NCI-H345 (cell line): ENCODE measurements at regions not wholly inside any gene's neighbourhood (a gene's known extent, or its start where the extent isn't known, plus 50 kb on each side); places are given as distances from the start of the nearest gene placed in this dataset.

ENCODE experiments used
- DNase-seq: peaks from one replicate; lab custom pipeline; 2025; lab: John Stamatoyannopoulos, UW

DNA sequence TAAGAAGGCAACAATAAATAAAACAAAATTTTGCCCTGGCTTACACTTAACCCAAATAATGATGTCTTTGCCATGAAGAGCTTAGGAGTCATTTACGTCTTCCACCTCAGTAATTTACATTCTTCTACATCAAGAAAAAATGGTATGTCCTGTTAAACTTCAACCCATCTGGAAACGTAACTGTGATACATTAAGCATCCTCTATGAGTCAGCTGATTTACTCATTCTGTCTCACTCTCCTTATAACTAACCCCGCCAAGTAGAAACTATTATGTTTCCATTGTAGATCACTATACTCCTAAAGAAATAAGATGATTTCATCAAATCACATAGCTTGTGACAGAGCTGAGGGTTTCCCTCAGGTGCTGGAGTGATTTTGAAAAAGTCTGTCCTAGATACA, 330.7 kb downstream of the CDC14C start:
- no peak for DNase-seq

DNA sequence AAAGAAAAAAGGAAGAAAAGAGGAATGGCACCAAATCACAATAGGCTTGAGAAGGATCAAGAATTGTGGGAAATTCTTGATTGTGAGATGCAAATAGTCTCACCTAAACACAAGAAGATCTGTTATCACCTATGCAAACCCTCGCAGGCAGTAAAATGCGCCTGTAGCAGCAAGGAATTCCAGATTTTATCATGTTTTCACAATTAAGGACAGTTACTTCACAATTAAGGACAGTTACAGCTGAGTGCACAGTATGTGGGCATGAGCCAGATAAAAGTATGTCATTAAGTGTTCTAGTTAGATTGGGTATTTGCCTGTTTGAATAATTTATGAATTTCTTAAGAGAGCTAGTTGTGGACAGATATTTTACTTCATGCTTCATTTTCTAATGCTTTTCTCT, 336.2 kb downstream of the CDC14C start:
- no peak for DNase-seq

DNA sequence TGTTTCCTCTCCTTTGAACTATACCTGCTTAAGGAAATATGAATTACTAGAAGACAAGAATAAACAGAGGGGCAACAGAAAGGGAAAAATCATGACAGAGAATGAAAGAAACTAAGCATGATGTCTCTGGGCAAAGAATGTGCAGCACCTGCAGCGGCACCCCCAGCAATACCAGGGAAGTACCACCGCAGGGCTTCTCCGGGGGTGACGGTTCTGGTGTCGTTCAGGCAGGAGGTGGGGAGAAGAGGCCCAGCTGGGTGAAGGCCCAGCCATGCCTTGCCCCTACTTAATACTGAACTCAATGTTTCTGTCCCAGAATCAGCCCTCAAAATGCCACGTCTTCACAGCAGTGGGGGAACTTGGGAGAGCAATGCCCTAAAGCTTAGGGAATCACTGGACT, 337.6 kb downstream of the CDC14C start:
- no peak for DNase-seq

DNA sequence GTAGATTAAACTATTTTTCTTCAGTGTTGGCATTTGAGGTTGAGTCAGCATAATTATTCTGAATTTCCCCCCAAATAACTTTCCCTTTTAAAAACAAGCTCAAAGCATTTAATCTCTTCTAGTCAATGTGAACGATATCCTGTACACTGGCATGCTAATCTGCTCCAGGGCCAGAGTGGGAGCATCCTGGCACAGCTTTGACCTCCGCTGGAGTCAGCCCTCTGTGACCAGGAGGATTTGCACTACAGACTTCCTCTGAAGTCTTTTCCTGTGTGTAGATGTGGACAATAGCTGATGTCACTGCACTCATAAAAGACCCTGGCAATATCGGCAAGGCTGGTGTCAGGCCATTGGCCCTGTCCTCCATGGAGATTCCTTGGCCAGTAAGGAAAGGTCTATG, 340.2 kb downstream of the CDC14C start:
- no peak for DNase-seq

DNA sequence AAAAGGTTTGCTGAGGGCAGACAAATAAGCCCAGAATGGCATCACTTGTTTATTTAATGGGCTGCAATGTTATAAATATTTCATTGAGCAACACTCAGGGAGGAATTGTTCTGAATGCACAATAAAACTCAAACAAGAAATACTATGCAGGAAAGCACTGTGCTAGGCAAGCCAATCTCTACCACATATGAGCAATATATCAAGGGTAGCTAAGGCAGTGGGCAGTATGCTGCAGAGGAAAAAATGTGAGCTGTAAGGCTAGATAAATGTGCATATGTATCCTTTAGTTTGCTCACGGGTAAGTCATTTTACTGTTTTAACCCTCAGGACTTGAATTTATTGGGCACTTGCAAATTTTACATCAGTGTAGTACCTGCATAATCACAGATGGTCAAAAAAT, 349.6 kb downstream of the CDC14C start:
- DNase-seq = no peak

DNA sequence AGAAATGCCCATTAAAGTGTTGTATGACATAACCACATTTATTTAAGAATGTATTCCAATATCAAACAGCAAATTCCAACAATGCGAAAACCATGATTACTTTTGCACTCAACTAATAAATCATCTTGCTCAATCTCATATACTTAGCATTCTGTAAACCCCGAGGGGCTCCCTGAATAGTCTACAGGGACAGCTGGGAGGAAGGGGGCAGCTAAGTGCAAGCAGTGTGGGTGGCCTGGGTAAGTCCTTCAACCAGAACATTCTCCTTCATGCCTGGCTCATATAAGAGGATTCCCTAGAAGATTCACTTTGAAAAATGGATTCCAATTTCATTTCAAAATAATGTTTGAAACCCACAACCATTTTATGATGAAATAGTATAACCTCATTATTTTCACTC, 355.5 kb downstream of the CDC14C start:
- DNase-seq = no peak

DNA sequence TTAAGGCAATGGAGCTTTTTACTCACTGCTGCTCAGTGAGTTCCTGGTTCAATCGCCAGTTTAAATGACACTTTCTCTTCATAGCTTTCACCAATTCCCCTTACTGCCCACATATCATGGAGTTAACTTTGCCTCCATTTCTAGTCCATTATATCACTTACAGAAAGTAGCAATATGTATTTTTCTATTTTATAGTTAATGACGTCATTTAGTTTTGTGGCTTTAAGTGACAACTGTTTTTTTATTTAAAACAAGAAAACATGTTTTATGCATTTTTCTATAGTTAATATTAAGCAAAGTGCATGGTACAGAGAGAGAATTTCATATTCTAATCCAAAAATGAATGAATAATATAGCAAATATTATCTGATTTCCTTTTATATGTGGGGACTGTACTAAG, 363.3 kb downstream of the CDC14C start:
- DNase-seq = no peak

DNA sequence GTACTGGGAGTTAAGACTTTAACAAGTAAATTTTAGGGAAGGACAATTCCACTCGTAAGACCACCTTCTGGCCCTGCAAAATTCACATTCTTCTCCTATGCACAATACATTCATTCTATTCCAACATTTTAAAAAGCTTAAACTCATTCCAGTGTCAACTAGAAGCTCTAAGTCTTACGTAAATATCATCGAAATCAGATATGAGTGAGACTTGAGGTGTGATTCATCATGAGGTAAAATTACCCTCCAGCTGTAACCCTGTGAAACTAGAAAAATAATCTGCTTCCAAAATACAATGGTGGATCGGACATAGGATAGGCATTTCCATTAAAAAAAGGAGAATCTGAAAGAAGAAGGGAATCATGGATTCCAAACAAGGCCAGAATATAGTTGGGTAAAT, 370.3 kb downstream of the CDC14C start:
- DNase-seq = no peak

DNA sequence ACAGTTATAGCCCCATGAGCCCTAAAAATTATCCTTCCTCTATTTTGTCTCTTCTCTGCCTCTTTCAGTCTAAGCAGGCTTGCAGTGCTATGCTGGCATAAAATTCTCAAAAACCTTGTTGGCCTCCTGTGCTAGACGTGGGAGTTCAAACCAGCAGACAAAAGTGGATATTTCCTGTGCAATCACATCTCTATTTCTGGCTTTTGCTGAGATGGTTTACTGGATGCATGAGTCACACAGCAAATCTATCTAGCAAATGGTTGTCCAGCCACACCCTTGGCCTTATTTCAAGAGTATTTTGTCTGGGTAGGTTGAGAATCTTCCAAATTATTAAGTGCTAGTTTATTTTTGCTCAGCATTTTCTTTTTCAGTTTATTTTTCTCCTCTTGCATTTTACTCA, 370.8 kb downstream of the CDC14C start:
- DNase-seq = no peak

DNA sequence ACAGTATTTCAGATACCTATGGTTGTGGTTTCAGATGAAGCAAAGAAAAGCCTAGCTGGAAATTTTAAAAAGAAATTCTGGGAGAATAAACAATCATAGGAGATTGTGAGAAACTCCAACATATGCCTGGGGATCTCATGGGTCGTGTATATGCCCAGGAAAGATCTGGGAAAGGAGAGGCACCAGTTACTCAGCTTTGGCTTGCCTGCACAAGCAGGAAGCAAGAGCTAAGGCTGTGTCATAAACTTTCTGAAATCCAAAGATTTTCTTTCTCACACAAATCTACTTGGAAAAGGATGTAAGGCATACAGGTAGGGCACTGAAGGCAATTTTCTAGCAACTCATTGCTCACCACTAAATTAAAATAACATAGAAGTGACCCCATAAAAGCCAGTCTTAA, 373.6 kb downstream of the CDC14C start:
- no peak for DNase-seq

DNA sequence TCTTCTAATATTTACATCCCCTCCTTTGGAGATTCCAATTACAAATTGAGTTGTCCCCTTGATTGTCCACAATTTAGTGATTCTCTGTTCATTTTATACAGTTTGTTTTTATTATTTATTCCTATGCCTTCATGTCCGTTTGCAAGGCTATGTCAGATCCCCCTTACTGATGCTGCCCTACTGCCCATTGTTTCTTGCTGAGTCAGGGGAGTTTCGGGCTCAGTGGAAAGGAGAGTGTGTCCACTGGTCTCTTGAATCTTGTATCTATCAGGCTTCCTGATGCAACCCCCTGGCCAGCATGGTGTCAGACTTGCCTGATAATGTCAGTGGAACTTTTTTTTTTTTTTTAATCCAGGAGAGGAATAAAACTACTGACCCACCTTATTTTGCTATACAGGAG, 384.4 kb downstream of the CDC14C start:
- DNase-seq = no peak

DNA sequence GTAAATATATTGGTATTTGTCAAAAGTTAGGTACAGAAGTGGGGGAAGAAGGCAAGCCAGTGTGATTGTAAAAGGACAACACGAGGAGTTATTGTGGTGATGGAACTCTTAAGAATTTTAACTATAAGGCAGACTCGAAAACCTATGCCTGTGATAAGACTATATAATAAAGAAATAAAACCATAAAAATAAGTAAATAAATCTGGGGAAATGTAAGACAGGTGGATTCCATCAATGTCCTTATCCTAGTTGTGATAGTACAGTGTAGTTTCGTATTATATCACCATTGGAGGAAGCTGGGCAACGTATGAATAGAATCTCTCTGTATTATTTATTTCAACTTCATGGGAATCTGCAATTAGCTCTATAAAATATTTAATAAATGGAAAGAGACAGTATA, 395.7 kb downstream of the CDC14C start:
- DNase-seq = no peak

DNA sequence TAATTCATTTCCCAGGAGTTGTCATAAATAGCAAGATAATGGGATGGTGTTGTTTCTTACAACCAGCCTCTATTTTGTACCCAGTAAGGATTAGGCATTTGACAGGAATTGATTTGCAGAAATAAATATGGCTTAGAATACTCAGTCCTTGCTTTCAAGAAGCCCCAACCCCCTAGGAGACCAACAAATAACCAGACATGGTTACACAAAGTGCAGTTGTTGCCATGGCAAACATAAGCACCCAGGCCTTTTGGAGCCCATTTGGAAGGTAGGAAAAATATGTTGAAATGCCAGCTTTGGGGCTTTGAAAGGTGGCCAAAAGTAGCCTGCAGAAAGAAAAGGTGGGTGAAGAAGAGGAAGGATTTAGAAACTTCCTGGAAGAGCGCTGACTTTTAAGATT, 397.5 kb downstream of the CDC14C start:
- no peak for DNase-seq

DNA sequence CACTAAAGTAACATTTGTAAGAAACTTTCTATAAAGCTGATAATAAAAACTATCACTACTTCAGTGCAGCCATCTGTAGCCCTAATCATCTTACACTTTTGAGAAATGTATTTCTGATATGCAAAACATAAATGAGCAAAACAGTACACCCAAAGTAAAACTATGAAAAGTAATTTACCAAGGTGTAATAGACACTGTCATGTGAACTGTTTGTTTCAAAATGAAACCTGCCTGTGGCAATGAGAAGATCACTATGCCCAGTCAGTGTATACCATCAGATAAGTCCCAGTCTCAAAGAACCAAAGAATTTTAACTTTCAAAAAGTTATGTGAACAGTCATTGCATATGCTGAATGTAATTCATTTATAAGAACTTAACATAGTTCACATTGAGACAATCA, 398.1 kb downstream of the CDC14C start:
- no peak for DNase-seq

DNA sequence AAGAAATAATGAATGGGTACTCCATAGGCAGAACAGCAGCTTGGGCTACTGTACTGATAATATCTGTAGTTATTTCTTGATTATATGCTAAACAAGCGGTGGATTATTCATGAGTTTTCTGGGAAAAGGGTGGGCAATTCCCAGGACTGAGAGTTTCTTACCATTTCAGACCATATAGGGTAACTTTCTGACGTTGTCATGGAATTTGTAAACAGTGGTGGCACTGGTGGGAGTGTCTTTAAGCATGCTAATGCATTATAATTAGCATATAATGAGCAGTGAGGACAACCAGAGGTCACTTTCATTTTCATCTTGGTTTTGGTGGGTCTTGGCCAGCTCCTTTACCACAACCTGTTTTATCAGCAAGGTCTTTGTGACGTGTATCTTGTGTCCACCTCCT, 399.7 kb downstream of the CDC14C start:
- DNase-seq = no peak

DNA sequence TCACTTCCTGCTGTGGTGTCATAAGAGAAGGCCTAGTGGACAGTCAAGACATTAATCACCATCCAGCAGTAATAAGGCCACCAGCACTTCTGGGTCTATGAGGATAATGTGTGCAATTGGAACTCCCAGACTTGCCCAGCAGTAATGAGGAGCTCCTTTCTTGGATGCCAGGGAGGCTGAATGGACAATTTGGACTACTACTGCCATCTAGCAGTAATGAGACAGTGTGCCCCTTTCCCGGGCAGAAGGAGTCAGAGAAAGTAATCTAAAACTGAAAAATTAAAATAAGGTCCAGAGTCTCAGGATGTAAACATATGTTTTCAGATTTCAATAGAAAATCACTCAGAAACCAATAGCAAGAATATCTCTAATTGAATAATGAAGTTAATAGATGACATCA, 400.4 kb downstream of the CDC14C start:
- peak; percentile 1 for DNase-seq

DNA sequence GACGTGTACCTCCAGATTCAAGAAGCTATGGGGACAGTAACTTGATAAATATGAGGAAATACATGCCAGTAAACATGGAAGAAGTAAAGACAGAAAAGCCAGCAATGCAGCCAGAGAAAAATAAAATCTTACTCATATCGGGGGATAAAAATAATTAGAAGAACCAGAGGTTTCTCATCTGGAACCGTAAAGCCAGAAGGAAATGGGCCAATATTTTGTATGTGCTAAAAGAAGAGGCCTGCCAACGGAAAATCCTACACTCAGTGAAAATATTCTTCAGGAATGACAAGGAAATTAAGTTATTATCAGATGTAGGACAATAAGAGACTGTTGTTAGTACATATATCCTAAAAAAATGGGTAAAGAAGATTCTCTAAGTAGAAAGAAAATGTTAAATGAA, 401.2 kb downstream of the CDC14C start:
- no peak for DNase-seq

DNA sequence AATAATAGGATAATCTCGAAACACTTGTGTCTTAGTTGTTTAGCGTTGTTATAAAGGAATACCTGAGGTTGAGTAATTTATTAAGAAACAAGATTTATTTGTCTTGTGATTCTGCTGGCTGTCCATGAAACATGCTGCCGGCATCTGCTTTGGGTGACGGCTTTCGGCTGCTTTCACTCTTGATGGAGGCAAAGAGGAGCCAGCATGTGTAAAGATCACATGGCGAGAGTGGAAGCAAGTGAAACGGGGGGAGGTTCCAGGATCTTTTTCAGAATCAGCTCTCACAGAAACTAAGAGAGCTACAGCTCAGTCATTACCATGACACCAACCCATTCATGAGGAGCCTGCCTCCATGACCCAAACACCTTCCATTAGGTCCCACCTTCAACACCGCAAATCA, 402.8 kb downstream of the CDC14C start:
- no peak for DNase-seq

DNA sequence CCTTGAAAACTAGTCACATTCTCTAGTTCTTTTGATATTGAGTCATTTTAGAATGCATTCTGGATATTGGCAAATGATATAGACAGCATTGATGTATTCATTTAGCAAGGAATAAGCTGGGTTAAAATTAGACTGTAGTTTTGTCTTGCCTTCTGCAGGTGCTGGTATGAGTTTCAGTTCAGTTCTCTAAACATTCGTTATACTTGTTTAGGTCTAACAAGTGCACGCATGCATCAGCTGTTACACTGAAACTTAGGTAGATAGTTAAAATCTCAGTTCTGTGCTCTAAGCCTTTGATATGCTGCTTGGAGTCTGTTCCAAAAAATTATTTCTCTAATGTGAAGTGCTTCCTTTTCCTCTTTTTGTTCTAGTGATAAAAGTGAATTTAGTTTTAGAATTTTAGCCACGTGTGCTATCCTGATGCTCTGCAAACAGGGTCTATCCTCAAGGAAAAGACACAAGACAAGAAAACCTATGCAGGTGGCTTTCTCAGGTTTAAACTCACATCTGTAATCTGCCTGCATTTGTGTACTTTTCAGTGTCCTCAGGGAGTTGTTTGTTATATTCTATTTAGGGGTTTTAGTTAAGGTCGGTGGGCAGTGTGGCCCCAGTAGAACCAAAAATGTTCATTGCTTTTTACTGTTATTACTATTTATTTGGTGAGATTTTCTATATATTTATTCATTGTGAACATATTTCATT, 409.0 kb downstream of the CDC14C start:
- no peak for DNase-seq

DNA sequence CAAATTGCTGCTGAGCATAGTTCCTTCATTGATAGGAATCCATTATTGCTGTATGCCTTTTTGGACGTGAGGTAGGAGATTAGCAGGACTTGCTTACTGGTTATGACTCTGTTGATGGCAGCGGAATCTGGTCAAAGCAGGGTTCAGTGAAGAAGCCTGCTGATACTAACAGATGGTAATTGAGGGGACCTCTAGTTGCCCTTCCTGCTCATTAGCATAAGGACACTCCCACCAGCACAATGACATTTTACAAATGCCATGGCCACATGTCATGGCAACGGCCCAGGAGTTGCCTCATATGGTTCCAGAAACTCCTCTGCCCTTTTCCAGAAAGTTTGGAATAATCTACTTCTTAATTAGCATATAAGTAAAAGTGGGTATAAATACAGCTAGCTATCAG, 417.5 kb downstream of the CDC14C start:
- DNase-seq = no peak

DNA sequence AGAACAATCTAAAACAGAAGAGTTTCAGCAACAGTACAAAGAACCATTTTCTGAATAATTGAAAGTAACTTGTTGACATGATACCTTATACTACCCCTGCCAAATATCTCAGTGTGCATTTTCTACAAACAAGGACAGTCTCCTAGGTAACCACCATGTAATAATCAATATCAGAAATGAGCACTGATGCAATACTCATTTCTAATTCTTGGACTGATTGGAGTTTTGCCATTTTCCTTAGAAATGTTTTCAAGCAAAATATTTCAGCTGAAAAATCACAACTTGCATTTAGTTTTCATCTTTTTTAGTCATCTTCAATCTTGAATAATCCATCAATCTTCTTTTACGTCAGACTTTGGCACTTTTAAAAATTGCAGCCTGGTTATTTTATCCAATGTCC, 420.2 kb downstream of the CDC14C start:
- DNase-seq = no peak

DNA sequence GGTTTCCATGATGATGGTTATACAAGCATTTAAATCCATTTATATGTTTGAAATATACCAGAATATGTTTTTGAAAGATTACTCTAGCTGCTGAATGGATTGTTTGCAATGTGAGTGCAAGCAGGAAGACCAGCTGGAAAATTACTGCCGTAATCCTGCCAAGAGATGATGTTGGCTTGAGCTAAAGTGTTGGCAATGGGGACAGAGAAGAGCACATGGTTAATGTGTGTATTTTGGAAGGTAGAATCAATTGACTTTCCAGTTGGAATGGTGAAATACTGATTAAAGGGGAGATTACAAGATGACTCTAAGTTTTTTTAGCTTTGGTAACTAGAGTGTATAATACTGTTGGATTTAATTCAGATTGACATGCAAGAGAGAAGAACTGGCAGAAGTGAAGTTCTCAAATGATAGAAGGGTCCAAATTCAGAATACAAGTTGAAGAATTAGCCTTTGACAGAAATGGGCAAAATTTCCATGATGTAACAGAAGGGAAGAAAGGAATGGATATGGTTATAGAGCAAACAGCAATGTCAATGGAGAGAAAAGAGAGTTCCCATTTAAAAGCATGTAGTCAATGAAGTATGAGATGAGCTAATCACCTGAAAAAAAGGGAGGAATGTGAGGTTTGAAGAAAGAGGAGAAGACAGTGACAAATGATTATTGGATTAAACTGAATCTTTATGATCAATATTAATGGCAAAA, 422.0 kb downstream of the CDC14C start:
- no peak for DNase-seq

DNA sequence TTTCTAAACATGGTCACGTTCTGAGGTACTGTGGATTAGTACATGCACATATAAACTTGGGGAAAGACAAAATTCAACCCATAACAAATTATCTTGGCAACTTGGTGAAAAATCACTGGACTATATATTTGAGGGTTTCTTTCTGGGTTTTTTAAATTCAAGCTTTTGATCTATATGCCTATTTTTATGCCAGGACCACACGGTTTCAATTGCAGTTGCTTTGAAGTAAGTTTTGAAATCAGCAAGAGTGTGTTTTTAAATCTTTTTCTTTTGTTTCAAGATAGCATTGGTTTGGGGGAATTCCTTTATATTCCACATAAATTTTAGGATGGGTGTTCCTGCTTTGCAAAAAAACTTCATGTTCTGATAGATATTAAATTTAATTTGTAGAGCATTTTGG, 406.4 kb upstream of the VWC2 start:
- no peak for DNase-seq

DNA sequence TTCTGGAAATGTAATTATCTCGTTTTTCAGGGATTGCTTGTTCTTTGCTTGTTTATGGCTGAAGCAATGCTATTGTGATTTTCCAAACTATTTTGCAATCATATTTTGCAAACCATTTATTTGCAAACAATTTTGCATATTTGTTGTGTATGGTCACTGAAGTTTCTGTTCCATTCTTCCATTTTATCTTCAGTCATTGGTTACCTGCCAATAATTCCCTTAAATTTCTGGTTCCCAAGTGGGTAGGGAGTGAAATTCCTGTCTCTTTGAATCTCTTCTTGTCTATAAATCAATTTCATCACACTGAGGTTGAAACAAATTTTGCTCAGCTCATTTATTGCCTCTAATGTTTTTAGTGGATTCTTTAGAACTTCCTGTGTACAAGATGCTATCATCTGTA, 401.7 kb upstream of the VWC2 start:
- no peak for DNase-seq
